ENCODE measurements at regions not wholly inside any gene's neighbourhood (a gene's known extent, or its start where the extent isn't known, plus 50 kb on each side); places are given as distances from the start of the nearest gene placed in this dataset.

DNA sequence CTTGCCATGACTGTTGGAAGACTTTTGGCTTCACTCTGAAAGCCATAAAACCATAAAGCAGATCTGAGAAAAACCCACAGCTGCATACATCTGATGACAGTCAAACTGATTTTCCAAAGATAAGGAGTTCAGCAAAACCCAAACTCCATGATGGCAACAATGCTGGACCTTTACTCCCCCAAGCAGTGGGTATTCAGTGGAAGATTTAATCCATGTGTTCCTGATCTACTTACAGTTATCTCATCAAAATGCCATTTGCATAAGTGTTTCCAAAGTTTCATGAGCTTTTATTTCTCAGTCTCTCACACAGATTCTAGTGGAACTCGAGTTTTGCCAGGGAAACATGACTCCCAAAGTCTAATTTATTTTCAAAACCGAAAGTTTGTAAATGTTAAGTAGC is 184.9 kb downstream of the ZC3H11B start:
- no peak for DNase-seq
- no peaks in the 10 kb centered on the region for H3K9me3 ChIP-seq (replicated peaks in 1 of 3)
- no peaks in the 10 kb centered on the region for H3K27me3 ChIP-seq
- H3K36me3 ChIP-seq (replicated peaks in 1 of 2), result no peaks in the 10 kb centered on the region
- intact Hi-C loops (cut with DNase I), result no loop called here
- WGBS, 4 donors, result 78 to 85% (median 82%) methylated on average over 2 of the region's 2 CpGs
- no peak overlapping the region for H3K4me3 ChIP-seq
- no peaks in the 10 kb centered on the region for H3K4me1 ChIP-seq (replicated peaks in 1 of 2)
- TF ChIP-seq POLR2A (IDR thresholded peaks at IDR 0.05) (no peak), CTCF (IDR thresholded peaks at IDR 0.05) (no peak)
- no peak overlapping the region for H3K27ac ChIP-seq

GRCh38 chr1:219427403-219427802 is 185.5 kb downstream of the ZC3H11B start:
- intact Hi-C loops (cut with DNase I), result no loop called here
- Histone ChIP-seq H3K36me3 (replicated peaks in 1 of 2) (no peaks in the 10 kb centered on the region), H3K4me3 (no peak overlapping the region), H3K27me3 (no peaks in the 10 kb centered on the region), H3K27ac (no peak overlapping the region), H3K4me1 (replicated peaks in 1 of 2) (no peaks in the 10 kb centered on the region), H3K9me3 (replicated peaks in 1 of 3) (no peaks in the 10 kb centered on the region)
- DNase-seq, result no peak
- TF ChIP-seq POLR2A (IDR thresholded peaks at IDR 0.05), result no peak
- TF ChIP-seq CTCF (IDR thresholded peaks at IDR 0.05), result no peak

DNA sequence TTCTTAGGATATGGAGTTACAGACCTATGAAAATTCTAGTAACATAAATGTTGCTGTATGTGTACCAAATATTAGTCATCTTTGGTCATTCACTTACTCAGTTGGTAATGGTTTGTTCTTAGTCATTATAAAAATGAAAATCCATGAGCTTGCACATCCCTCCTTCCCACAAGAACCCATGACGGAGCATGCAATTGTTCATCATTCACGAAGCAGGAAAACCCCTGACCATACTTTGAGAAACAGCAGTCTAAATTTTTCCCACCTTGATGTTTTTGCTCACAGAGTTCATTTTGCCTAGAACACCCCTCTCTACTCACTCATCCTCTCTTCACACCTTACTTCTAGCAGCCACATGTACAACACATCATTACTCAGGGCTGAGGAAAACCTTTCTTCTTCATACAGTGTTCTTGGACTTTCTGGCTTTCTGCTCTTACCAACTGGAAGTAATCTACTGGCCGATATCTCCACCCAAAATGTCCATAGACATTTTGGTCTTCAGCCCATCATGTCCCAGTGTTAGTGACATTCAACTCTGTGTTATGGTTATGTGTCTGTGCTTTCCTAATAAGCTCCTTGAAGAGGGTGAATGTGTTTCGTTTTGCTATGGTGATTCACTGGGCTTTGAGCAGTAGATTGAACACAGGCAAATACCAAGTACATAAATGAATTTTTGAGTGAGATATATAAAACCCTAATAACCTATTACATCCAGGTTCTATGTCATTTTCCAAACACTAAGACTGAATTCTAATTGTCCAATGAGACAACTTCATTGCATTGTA is 189.9 kb downstream of the ZC3H11B start:
- no peaks in the 10 kb centered on the region for H3K4me1 ChIP-seq (replicated peaks in 1 of 2)
- no peaks in the 10 kb centered on the region for H3K9me3 ChIP-seq (replicated peaks in 1 of 3)
- TF ChIP-seq CTCF (IDR thresholded peaks at IDR 0.05), result no peak
- no peak for TF ChIP-seq POLR2A (IDR thresholded peaks at IDR 0.05)
- DNase-seq, result no peak
- 79 to 92% (median 89%) methylated on average over 4 of the region's 4 CpGs for WGBS, 4 donors
- intact Hi-C loops (cut with DNase I), result no loop called here
- H3K4me3 ChIP-seq, result no peak overlapping the region
- H3K27ac ChIP-seq, result no peak overlapping the region
- H3K27me3 ChIP-seq, result no peaks in the 10 kb centered on the region
- H3K36me3 ChIP-seq (replicated peaks in 1 of 2), result no peaks in the 10 kb centered on the region

- no peaks in the 10 kb centered on the region for H3K36me3 ChIP-seq (replicated peaks in 1 of 2)
- no peaks in the 10 kb centered on the region for H3K9me3 ChIP-seq (replicated peaks in 1 of 3)
- H3K4me3 ChIP-seq, result no peak overlapping the region
- no peak overlapping the region for H3K27ac ChIP-seq
- H3K4me1 ChIP-seq (replicated peaks in 1 of 2), result no peaks in the 10 kb centered on the region
- no peaks in the 10 kb centered on the region for H3K27me3 ChIP-seq
- DNase-seq, result no peak
- TF ChIP-seq POLR2A (IDR thresholded peaks at IDR 0.05) (no peak), CTCF (IDR thresholded peaks at IDR 0.05) (no peak)
- intact Hi-C loops (cut with DNase I), result no loop called here
These were observed 192.0 kb downstream of the ZC3H11B start for GRCh38 chr1:219420913-219421312.

All from adrenal gland (tissue), 9 donors.